ENCODE measurements at regions not wholly inside any gene's neighbourhood (a gene's known extent, or its start where the extent isn't known, plus 50 kb on each side); places are given as distances from the start of the nearest gene placed in this dataset.

DNA sequence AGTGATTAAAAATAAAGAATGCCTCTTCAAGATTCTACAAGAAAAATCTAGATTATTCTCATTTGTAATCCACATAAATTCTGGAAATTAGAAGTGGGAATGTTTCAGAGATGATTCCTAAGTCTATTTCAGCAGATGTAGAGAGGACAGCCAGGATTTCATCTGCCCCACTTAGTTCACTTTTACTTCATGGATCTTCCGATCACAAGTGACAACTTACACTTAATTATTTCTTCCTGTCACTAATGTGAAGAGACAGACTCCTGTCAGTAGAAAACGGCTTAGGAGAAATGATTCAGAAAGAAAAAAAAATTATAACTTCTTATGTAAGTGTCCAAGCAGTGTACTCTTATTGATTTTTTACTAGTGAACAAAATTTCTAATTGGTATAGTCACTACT is 368.2 kb upstream of the SMIM30 start:
- TF ChIP-seq, protein P1, sequence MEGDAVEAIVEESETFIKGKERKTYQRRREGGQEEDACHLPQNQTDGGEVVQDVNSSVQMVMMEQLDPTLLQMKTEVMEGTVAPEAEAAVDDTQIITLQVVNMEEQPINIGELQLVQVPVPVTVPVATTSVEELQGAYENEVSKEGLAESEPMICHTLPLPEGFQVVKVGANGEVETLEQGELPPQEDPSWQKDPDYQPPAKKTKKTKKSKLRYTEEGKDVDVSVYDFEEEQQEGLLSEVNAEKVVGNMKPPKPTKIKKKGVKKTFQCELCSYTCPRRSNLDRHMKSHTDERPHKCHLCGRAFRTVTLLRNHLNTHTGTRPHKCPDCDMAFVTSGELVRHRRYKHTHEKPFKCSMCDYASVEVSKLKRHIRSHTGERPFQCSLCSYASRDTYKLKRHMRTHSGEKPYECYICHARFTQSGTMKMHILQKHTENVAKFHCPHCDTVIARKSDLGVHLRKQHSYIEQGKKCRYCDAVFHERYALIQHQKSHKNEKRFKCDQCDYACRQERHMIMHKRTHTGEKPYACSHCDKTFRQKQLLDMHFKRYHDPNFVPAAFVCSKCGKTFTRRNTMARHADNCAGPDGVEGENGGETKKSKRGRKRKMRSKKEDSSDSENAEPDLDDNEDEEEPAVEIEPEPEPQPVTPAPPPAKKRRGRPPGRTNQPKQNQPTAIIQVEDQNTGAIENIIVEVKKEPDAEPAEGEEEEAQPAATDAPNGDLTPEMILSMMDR (conservative IDR thresholded peaks at IDR 0.05), result no peak
- no peak for TF ChIP-seq ZFX (IDR thresholded peaks at IDR 0.05)

Measured in C4-2B (cell line).